Brain microvascular endothelial cell (primary cell): ENCODE measurements at regions not wholly inside any gene's neighbourhood (a gene's known extent, or its start where the extent isn't known, plus 50 kb on each side); places are given as distances from the start of the nearest gene placed in this dataset.
"Not testable (repeated sequence)": the region's sequence is repeated elsewhere in the genome, so short reads cannot be mapped to it uniquely, and the experiment has no call there.

ENCODE experiments used
- DNase-seq: peaks from one replicate; pipeline ENCODE4 v3.0.0-alpha.2; 2020
- H3K27ac ChIP-seq: fragments of 250-450 bp; sonication (Bioruptor Pico); 2 replicates; pipeline ENCODE4 v1.5.1; 2020; ENCODE audit warnings: mild to moderate bottlenecking, moderate library complexity
- H3K27me3 ChIP-seq: fragments of 250-450 bp; sonication (Bioruptor Pico); replicated peaks from 2 replicates; pipeline ENCODE4 v1.5.1; 2020; ENCODE audit warnings: mild to moderate bottlenecking
- H3K36me3 ChIP-seq: fragments of 250-450 bp; sonication (Bioruptor Pico); replicated peaks from 2 replicates; pipeline ENCODE4 v1.5.1; 2020; ENCODE audit warnings: mild to moderate bottlenecking
- H3K4me3 ChIP-seq: 2 replicates; pipeline ENCODE4 v1.5.1; 2011; ENCODE audit warnings: low read depth, mild to moderate bottlenecking, control low read depth, low read length, moderate library complexity
- in situ Hi-C: cut with HindIII; loops from 2 replicates; pipeline ENCODE4 v1.10.0; 2017; ENCODE audit warnings: low sequenced_read_pairs, low pct_ligation_motif_present
- TF ChIP-seq, protein P1 (sequence below): IDR thresholded peaks from 2 replicates; pipeline ENCODE4 v1.5.1; 2011; ENCODE audit warnings: low read depth, mild to moderate bottlenecking, moderate library complexity, low read length, control low read depth, inconsistent platforms; ENCODE audit errors: missing control alignments

DNA sequence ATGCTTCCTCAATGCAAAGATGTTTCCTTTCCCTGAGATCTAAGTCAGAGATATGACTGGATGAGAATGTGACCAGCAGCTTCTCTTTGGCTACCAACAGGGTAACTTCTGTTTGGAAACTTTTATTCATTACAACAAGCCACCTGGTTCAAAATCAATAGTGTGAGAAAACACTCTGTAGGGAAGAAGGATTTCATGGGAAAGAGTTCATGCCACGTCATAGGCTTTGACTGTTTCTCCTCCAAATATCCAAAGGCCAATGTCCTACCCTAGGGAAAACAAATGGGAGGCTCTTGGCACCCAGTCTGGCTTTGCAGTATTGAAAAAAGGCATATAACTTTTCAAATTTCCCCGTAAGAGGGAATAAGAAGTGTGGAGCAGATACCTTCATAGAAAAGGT, 245.5 kb downstream of the FNDC1 start:
- no peak for DNase-seq
- TF ChIP-seq, protein P1, sequence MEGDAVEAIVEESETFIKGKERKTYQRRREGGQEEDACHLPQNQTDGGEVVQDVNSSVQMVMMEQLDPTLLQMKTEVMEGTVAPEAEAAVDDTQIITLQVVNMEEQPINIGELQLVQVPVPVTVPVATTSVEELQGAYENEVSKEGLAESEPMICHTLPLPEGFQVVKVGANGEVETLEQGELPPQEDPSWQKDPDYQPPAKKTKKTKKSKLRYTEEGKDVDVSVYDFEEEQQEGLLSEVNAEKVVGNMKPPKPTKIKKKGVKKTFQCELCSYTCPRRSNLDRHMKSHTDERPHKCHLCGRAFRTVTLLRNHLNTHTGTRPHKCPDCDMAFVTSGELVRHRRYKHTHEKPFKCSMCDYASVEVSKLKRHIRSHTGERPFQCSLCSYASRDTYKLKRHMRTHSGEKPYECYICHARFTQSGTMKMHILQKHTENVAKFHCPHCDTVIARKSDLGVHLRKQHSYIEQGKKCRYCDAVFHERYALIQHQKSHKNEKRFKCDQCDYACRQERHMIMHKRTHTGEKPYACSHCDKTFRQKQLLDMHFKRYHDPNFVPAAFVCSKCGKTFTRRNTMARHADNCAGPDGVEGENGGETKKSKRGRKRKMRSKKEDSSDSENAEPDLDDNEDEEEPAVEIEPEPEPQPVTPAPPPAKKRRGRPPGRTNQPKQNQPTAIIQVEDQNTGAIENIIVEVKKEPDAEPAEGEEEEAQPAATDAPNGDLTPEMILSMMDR: no peak
- in situ Hi-C loops: no loop called here
- Histone ChIP-seq H3K27me3 (no peaks in the 10 kb centered on the region), H3K4me3 (no peak overlapping the region), H3K27ac (no peak overlapping the region), H3K36me3 (no peaks in the 10 kb centered on the region)

DNA sequence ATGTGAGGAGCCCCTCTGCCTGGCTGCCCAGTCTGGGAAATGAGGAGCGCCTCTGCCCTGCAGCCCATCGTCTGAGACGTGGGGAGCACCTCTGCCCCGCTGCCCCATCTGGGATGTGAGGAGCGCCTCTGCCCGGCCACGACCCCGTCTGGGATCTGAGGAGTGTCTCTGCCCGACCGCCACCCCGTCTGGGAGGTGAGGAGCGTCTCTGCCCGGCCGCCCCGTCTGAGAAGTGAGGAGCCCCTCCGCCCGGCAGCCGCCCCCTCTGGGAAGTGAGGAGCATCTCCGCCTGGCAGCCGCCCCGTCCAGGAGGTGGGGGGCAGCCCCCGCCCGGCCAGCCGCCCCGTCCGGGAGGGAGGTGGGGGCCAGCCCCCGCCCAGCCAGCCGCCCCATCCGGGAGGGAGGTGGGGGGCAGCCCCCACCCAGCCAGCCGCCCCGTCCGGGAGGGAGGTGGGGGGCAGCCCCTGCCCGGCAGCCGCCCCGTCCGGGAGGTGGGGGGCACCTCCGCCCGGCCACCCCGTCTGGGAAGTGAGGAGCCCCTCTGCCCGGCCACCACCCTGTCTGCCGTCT, 238.1 kb downstream of the FNDC1 start:
- DNase-seq, H3K4me3 ChIP-seq, in situ Hi-C loops, H3K36me3 ChIP-seq, H3K27ac ChIP-seq, H3K27me3 ChIP-seq: not testable (repeated sequence)

- H3K4me3 ChIP-seq: no peak overlapping the region
- no peak for DNase-seq
- TF ChIP-seq, protein P1: no peak
- in situ Hi-C loops: no loop called here
- no peak overlapping the region for H3K27ac ChIP-seq
- no peaks in the 10 kb centered on the region for H3K27me3 ChIP-seq
- no peaks in the 10 kb centered on the region for H3K36me3 ChIP-seq
Observed at GRCh38 chr6:159404296-159404695, 235.1 kb downstream of the FNDC1 start.

GRCh38 chr6:159400826-159401225, 231.6 kb downstream of the FNDC1 start:
- DNase-seq: no peak
- Histone ChIP-seq H3K36me3 (no peaks in the 10 kb centered on the region), H3K4me3 (no peak overlapping the region), H3K27ac (no peak overlapping the region), H3K27me3 (no peaks in the 10 kb centered on the region)
- in situ Hi-C loops: no loop called here
- TF ChIP-seq, protein P1: no peak

DNA sequence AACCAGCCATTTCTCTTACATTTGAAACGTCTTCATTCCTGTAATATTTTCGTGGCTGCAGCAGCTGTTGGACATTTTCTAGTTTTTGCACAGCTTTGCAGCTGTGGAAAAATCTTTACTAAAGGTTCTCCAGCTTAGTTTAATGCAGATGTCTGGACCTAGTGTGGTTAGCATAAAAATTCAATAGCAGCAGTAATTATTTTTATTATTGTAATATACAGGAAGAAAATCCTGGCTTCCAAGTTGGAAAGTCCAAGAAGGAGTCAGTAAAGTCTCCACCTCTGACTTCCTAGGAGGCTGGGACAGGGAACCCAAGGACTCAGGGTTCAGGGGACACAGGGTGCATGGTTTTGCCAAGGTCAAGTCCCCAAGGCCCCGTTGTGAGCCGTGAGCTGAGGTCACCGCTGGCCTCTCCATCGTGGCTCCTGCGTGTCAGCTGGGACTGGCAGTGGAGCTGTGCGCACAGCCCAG, 230.6 kb downstream of the FNDC1 start:
- Histone ChIP-seq H3K36me3 (no peaks in the 10 kb centered on the region), H3K27me3 (no peaks in the 10 kb centered on the region), H3K27ac (no peak overlapping the region), H3K4me3 (no peak overlapping the region)
- TF ChIP-seq, protein P1: no peak
- no peak for DNase-seq
- in situ Hi-C loops: no loop called here

- TF ChIP-seq, protein P1: no peak
- Histone ChIP-seq H3K27me3 (no peaks in the 10 kb centered on the region), H3K27ac (no peak overlapping the region), H3K4me3 (no peak overlapping the region), H3K36me3 (no peaks in the 10 kb centered on the region)
- DNase-seq: no peak
- in situ Hi-C loops: no loop called here
Observed at GRCh38 chr6:159398633-159399032, 229.4 kb downstream of the FNDC1 start.
